ENCODE measurements at regions not wholly inside any gene's neighbourhood (a gene's known extent, or its start where the extent isn't known, plus 50 kb on each side); places are given as distances from the start of the nearest gene placed in this dataset.

GRCh38 chr5:91224969-91225368 is 158.1 kb downstream of the ARRDC3 start:
- Histone ChIP-seq H3K27ac (ENCODE audit: control insufficient read depth, insufficient read depth, low read length) (no peak overlapping the region), H3K27me3 (ENCODE audit: control insufficient read depth, extremely low read depth, insufficient read depth, low read length) (no peaks in the 10 kb centered on the region), H3K9me3 (ENCODE audit: control insufficient read depth, low read depth, low read length) (no peaks in the 10 kb centered on the region), H3K36me3 (ENCODE audit: control insufficient read depth in 2 of 2, extremely low read depth in 1 of 2, insufficient read depth in 2 of 2, low read length in 2 of 2) (no peaks in the 10 kb centered on the region), H4K20me1 (ENCODE audit: control insufficient read depth, extremely low read depth, insufficient read depth, low read length) (no peaks in the 10 kb centered on the region), H3K4me2 (ENCODE audit: control insufficient read depth, extremely low read depth, insufficient read depth, low read depth, low read length) (no peak overlapping the region), H2AFZ (ENCODE audit: control insufficient read depth, low read length) (no peak overlapping the region), H3K4me3 (ENCODE audit: control insufficient read depth in 2 of 3, extremely low read depth in 1 of 3, insufficient read depth in 2 of 3, low read depth in 1 of 3, low read length in 3 of 3) (no peak overlapping the region), H3K9me1 (ENCODE audit: control insufficient read depth, extremely low read depth, insufficient read depth, low read length) (no peaks in the 10 kb centered on the region), H3K79me2 (ENCODE audit: control insufficient read depth, insufficient read depth, low read length) (no peaks in the 10 kb centered on the region), H3K4me1 (ENCODE audit: control insufficient read depth, extremely low read depth, insufficient read depth, low read length) (peaks cover 6% of the 10 kb centered on the region), H3K9ac (ENCODE audit: control insufficient read depth, extremely low read depth, insufficient read depth, low read length) (no peak overlapping the region)
- no peak for FAIRE-seq
- TF ChIP-seq CTCF (optimal IDR thresholded peaks at IDR 0.05 in 1 of 3, IDR thresholded peaks at IDR 0.05 in 1 of 3, conservative IDR thresholded peaks at IDR 0.05 in 1 of 3; ENCODE audit: extremely low read depth in 1 of 3, insufficient read depth in 2 of 3, low read length in 3 of 3) = no peak
- no peak for TF ChIP-seq EZH2 (IDR thresholded peaks at IDR 0.05; ENCODE audit: low read length)
- DNase-seq (ENCODE audit: low read depth, low spot score) = no peak
- dilution Hi-C loops (cut with MboI; ENCODE audit: extremely low pct_ligation_motif_present, low sequenced_read_pairs) = no loop called here

GRCh38 chr5:91224456-91224855 is 158.7 kb downstream of the ARRDC3 start:
- no peak overlapping the region for H3K27ac ChIP-seq (ENCODE audit: control insufficient read depth, insufficient read depth, low read length)
- H3K4me1 ChIP-seq (ENCODE audit: control insufficient read depth, extremely low read depth, insufficient read depth, low read length) = peaks cover 6% of the 10 kb centered on the region
- no peak overlapping the region for H3K9ac ChIP-seq (ENCODE audit: control insufficient read depth, extremely low read depth, insufficient read depth, low read length)
- H3K9me1 ChIP-seq (ENCODE audit: control insufficient read depth, extremely low read depth, insufficient read depth, low read length) = no peaks in the 10 kb centered on the region
- H3K36me3 ChIP-seq (ENCODE audit: control insufficient read depth in 2 of 2, extremely low read depth in 1 of 2, insufficient read depth in 2 of 2, low read length in 2 of 2) = no peaks in the 10 kb centered on the region
- TF ChIP-seq CTCF (optimal IDR thresholded peaks at IDR 0.05 in 1 of 3, IDR thresholded peaks at IDR 0.05 in 1 of 3, conservative IDR thresholded peaks at IDR 0.05 in 1 of 3; ENCODE audit: extremely low read depth in 1 of 3, insufficient read depth in 2 of 3, low read length in 3 of 3) (no peak), EZH2 (IDR thresholded peaks at IDR 0.05; ENCODE audit: low read length) (no peak)
- dilution Hi-C loops (cut with MboI; ENCODE audit: extremely low pct_ligation_motif_present, low sequenced_read_pairs) = no loop called here
- H3K27me3 ChIP-seq (ENCODE audit: control insufficient read depth, extremely low read depth, insufficient read depth, low read length) = no peaks in the 10 kb centered on the region
- FAIRE-seq = no peak
- H3K4me3 ChIP-seq (ENCODE audit: control insufficient read depth in 2 of 3, extremely low read depth in 1 of 3, insufficient read depth in 2 of 3, low read depth in 1 of 3, low read length in 3 of 3) = no peak overlapping the region
- DNase-seq (ENCODE audit: low read depth, low spot score) = no peak
- H3K9me3 ChIP-seq (ENCODE audit: control insufficient read depth, low read depth, low read length) = no peaks in the 10 kb centered on the region
- no peak overlapping the region for H3K4me2 ChIP-seq (ENCODE audit: control insufficient read depth, extremely low read depth, insufficient read depth, low read depth, low read length)
- H3K79me2 ChIP-seq (ENCODE audit: control insufficient read depth, insufficient read depth, low read length) = no peaks in the 10 kb centered on the region
- no peak overlapping the region for H2AFZ ChIP-seq (ENCODE audit: control insufficient read depth, low read length)
- H4K20me1 ChIP-seq (ENCODE audit: control insufficient read depth, extremely low read depth, insufficient read depth, low read length) = no peaks in the 10 kb centered on the region
